ENCODE measurements at regions not wholly inside any gene's neighbourhood (a gene's known extent, or its start where the extent isn't known, plus 50 kb on each side); places are given as distances from the start of the nearest gene placed in this dataset.

DNA sequence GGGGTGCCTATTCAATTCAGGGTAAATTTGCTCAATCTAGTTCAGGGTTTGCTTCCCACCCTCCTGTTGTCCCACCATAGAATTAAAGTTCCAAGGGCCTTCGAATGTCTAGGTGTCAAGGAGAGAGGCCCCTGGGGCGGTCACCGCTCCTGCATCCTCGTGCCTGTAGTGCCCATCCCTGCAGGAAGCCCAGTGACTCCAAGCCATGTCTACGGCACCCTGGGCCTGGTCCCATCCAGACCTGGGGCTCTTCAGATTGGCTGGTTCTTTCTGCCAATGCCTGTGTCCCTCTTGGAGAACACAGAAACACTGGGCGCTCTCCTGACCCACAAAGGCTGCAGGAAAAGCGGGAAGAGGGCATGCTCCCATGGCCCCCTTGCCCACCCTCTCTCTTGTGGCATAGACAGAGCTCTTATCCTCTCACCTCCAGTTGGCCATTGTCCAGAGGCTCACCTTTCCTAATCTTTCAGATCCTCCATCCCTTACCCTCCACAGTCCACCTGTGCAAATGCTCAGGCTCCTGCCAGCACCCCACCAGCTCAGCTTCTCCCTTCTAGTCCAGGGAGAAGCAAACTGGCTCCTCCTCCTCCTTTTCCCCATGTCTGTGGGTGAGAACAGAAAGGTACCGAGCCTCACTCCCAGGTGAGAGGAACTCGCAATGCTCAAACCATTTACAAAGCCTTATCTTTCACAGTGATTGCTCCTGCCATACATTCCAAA, 253.0 kb upstream of the IRX2 start:
- FAIRE-seq (no peak), DNase-seq (ENCODE audit: extremely low read depth in 1 of 4, low spot score in 3 of 4) (no peak), ATAC-seq (no peak)
- TF ChIP-seq ATF1 (CRISPR knock-in tag; IDR thresholded peaks at IDR 0.05) (no peak), ATF1 (tag; IDR thresholded peaks at IDR 0.05) (no peak), SRSF3 (IDR thresholded peaks at IDR 0.05; ENCODE audit: insufficient read depth, low read length) (no peak), MEF2A (IDR thresholded peaks at IDR 0.05; ENCODE audit: control insufficient read depth, low read depth, low read length) (no peak), U2AF1 (optimal IDR thresholded peaks at IDR 0.05; ENCODE audit: low read depth, low read length) (no peak)
- TF ChIP-seq, protein P1, sequence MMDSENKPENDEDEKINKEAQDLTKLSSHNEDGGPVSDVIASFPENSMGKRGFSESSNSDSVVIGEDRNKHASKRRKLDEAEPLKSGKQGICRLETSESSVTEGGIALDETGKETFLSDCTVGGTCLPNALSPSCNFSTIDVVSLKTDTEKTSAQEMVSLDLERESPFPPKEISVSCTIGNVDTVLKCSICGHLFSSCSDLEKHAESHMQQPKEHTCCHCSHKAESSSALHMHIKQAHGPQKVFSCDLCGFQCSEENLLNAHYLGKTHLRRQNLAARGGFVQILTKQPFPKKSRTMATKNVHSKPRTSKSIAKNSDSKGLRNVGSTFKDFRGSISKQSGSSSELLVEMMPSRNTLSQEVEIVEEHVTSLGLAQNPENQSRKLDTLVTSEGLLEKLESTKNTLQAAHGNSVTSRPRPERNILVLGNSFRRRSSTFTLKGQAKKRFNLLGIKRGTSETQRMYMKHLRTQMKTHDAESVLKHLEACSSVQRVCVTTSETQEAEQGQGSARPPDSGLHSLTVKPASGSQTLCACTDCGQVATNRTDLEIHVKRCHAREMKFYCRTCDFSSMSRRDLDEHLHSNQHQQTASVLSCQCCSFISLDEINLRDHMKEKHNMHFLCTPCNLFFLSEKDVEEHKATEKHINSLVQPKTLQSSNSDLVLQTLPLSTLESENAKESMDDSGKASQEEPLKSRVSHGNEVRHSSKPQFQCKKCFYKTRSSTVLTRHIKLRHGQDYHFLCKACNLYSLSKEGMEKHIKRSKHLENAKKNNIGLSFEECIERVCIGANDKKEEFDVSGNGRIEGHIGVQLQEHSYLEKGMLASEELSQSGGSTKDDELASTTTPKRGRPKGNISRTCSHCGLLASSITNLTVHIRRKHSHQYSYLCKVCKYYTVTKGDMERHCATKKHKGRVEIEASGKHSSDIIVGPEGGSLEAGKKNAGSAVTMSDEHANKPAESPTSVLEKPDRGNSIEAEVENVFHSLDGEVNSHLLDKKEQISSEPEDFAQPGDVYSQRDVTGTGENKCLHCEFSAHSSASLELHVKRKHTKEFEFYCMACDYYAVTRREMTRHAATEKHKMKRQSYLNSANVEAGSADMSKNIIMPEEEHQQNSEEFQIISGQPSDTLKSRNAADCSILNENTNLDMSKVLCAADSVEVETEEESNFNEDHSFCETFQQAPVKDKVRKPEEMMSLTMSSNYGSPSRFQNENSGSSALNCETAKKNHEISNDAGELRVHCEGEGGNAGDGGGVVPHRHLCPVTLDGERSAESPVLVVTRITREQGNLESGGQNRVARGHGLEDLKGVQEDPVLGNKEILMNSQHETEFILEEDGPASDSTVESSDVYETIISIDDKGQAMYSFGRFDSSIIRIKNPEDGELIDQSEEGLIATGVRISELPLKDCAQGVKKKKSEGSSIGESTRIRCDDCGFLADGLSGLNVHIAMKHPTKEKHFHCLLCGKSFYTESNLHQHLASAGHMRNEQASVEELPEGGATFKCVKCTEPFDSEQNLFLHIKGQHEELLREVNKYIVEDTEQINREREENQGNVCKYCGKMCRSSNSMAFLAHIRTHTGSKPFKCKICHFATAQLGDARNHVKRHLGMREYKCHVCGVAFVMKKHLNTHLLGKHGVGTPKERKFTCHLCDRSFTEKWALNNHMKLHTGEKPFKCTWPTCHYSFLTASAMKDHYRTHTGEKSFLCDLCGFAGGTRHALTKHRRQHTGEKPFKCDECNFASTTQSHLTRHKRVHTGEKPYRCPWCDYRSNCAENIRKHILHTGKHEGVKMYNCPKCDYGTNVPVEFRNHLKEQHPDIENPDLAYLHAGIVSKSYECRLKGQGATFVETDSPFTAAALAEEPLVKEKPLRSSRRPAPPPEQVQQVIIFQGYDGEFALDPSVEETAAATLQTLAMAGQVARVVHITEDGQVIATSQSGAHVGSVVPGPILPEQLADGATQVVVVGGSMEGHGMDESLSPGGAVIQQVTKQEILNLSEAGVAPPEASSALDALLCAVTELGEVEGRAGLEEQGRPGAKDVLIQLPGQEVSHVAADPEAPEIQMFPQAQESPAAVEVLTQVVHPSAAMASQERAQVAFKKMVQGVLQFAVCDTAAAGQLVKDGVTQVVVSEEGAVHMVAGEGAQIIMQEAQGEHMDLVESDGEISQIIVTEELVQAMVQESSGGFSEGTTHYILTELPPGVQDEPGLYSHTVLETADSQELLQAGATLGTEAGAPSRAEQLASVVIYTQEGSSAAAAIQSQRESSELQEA (IDR thresholded peaks at IDR 0.05; ENCODE audit: low read depth): no peak
- Histone ChIP-seq H4K20me1 (replicated peaks; ENCODE audit: control insufficient read depth, insufficient read depth, low read length) (peaks cover 3% of the 10 kb centered on the region; the same call in 1 of the 2 replicates), H3K9ac (ENCODE audit: insufficient read depth in 1 of 2, low read depth in 2 of 2, low read length in 2 of 2) (no peak overlapping the region), H3K27ac (ENCODE audit: extremely low read depth, low read depth, low read length) (no peak overlapping the region), H3K27me3 (ENCODE audit: control insufficient read depth in 2 of 2, insufficient read depth in 2 of 2, low read length in 2 of 2) (peaks cover 2 to 13% of the 10 kb centered on the region in 2 experiments; a peak in 2 of 5 replicates), H3K4me1 (replicated peaks in 1 of 2; ENCODE audit: control insufficient read depth in 2 of 2, insufficient read depth in 2 of 2, low read length in 2 of 2) (no peaks in the 10 kb centered on the region), H3K4me3 (no peak overlapping the region), H2AFZ (ENCODE audit: low read depth, low read length) (no peak overlapping the region), H3K36me3 (ENCODE audit: control insufficient read depth, insufficient read depth, low read length) (no peaks in the 10 kb centered on the region), H3K4me2 (ENCODE audit: insufficient read depth, low read length) (no peak overlapping the region), H3K79me2 (ENCODE audit: control insufficient read depth, insufficient read depth, low read length) (no peaks in the 10 kb centered on the region), H3K9me3 (replicated peaks; ENCODE audit: control insufficient read depth, insufficient read depth, low read depth, low read length) (no peaks in the 10 kb centered on the region; the same call in 1 of the 2 replicates), H3K9me1 (ENCODE audit: control insufficient read depth, insufficient read depth, low read length) (no peaks in the 10 kb centered on the region)
- intact Hi-C loops (cut with micrococcal nuclease) (no loop called here), in situ Hi-C loops (cut with MboI) (no loop called here)
- ChIA-PET CTCF (ENCODE audit: low intra/inter-chr PET ratio) (no interaction called here), POLR2A (no interaction called here)
- 0% methylated on average over 9 of the region's 9 CpGs for WGBS (ENCODE audit: insufficient coverage, low coverage, missing lambda C conversion rate)
- BruUV-seq (replicated peaks): no TSS peak
